Right lobe of liver (tissue), 6 donors: ENCODE measurements at regions not wholly inside any gene's neighbourhood (a gene's known extent, or its start where the extent isn't known, plus 50 kb on each side); places are given as distances from the start of the nearest gene placed in this dataset.

ENCODE experiments used
- ATAC-seq, 4 donors: fragments of 200-7000 bp; cut with Tn5 transposase; one replicate each; pipeline ENCODE4 v1.9.1; 2020; ENCODE audit warnings: mild to moderate bottlenecking in 4 of 4, moderate library complexity in 4 of 4
- DNase-seq, 3 donors: peaks; one replicate each; pipeline ENCODE4 v3.0.0-alpha.2; 2020
- H3K27ac ChIP-seq, 3 donors: fragments of 200-600 bp; one replicate each; pipeline ENCODE4 v1.8.0; 2022
- H3K27me3 ChIP-seq, 2 donors: fragments of 200-600 bp; one replicate each; pipeline ENCODE4 v1.8.0; 2022
- H3K36me3 ChIP-seq, 4 donors: fragments of 200-600 bp; sonication (generic) in 1 of 4; one replicate each; pipeline versions ENCODE4 v1.5.1 to v1.8.0; 2017 to 2022; ENCODE audit warnings: control low read depth in 1 of 4
- H3K4me1 ChIP-seq, 4 donors: fragments of 200-600 bp; sonication (generic) in 1 of 4; one replicate each; pipeline versions ENCODE4 v1.5.1 to v1.8.0; 2017 to 2022; ENCODE audit warnings: control low read depth in 1 of 4
- H3K4me3 ChIP-seq, 3 donors: fragments of 200-600 bp; one replicate each; pipeline ENCODE4 v1.8.0; 2022
- H3K9me3 ChIP-seq, 4 donors: fragments of 200-600 bp; sonication (generic) in 1 of 4; one replicate each; pipeline versions ENCODE4 v1.5.1 to v1.8.0; 2017 to 2022; ENCODE audit warnings: control low read depth in 1 of 4
- POLR2A ChIP-seq: fragments of 450-650 bp; IDR thresholded peaks from one replicate; pipeline ENCODE4 v1.6.1; 2017; ENCODE audit warnings: antibody characterized with exemption, mild to moderate bottlenecking
- WGBS: methylation state at CpG from one replicate; pipeline ENCODE4 v1.1.6; 2018; ENCODE audit warnings: low coverage, low lambda C conversion rate; ENCODE audit not compliant: insufficient coverage; ENCODE audit errors: missing lambda C conversion rate; 5-methylcytosine and 5-hydroxymethylcytosine counted together
- intact Hi-C, 2 donors: fragments of 100-400 bp; cut with DNase I; formaldehyde crosslinking; loops; one replicate each; pipeline versions ENCODE4 v1.11.2 to v1.14.1; 2022
- TF ChIP-seq, protein P1 (sequence below), 4 donors: fragments of 200-600 bp in 3 of 4; fragments of 450-650 bp in 1 of 4; IDR thresholded peaks; one replicate each; pipeline versions ENCODE4 v1.5.1 to v1.8.0; 2016 to 2022; ENCODE audit warnings: antibody characterized with exemption in 4 of 4, mild to moderate bottlenecking in 2 of 4
- donor health status: DM: no; HTN: yes; CAD: no.
- donor health status: DM: no; HTN: no; CAD: no.
- donor health status: DM: no; HTN: no; CAD: no.
- donor health status: DM: no; HTN: yes; CAD: no.
- donor health status: DM: no; HTN: yes; CAD: no.

DNA sequence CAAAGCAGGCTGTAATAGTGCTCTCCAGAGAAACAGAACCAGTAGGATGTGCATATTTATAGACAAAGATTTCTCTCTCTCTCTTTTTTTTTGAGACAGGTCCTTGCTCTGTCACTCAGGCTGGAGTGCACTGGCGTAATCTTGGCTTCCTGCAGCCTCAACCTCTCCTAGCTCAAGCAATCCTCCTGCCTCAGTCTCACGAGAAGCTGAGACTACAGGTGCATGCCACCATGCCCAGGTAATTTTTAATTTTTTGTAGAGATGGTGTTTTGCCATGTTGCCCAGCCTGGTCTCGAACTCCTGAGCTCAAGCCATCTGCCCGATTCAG lies 67.1 kb upstream of the CHD2 start:
- Histone ChIP-seq H3K4me3 (no peak overlapping the region), H3K27me3 (no peaks in the 10 kb centered on the region), H3K4me1 (peaks cover 2 to 21% (median 11%) of the 10 kb centered on the region in 4 donors), H3K36me3 (no peaks in the 10 kb centered on the region), H3K9me3 (no peaks in the 10 kb centered on the region), H3K27ac (peak overlapping the region; percentile 86 to 98 (median 95))
- WGBS = 86% methylated on average over 2 of the region's 4 CpGs
- ATAC-seq = no peak
- intact Hi-C loops = no loop called here
- TF ChIP-seq, protein P1, sequence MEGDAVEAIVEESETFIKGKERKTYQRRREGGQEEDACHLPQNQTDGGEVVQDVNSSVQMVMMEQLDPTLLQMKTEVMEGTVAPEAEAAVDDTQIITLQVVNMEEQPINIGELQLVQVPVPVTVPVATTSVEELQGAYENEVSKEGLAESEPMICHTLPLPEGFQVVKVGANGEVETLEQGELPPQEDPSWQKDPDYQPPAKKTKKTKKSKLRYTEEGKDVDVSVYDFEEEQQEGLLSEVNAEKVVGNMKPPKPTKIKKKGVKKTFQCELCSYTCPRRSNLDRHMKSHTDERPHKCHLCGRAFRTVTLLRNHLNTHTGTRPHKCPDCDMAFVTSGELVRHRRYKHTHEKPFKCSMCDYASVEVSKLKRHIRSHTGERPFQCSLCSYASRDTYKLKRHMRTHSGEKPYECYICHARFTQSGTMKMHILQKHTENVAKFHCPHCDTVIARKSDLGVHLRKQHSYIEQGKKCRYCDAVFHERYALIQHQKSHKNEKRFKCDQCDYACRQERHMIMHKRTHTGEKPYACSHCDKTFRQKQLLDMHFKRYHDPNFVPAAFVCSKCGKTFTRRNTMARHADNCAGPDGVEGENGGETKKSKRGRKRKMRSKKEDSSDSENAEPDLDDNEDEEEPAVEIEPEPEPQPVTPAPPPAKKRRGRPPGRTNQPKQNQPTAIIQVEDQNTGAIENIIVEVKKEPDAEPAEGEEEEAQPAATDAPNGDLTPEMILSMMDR (IDR thresholded peaks at IDR 0.05) = no peak
- no peak for TF ChIP-seq POLR2A
- DNase-seq = no peak

GRCh38 chr15:92833493-92834271 lies 66.4 kb upstream of the CHD2 start:
- no peaks in the 10 kb centered on the region for H3K27me3 ChIP-seq
- DNase-seq = no peak
- H3K4me1 ChIP-seq = peaks cover 2 to 21% (median 11%) of the 10 kb centered on the region in 4 donors
- H3K9me3 ChIP-seq = no peaks in the 10 kb centered on the region
- intact Hi-C loops = no loop called here
- H3K27ac ChIP-seq = peak overlapping the region in 2 of 3 donors; percentile 13 to 95
- no peak overlapping the region for H3K4me3 ChIP-seq
- ATAC-seq = no peak
- no peaks in the 10 kb centered on the region for H3K36me3 ChIP-seq
- 84% methylated on average over 3 of the region's 5 CpGs for WGBS
- TF ChIP-seq, protein P1 (IDR thresholded peaks at IDR 0.05) = no peak
- no peak for TF ChIP-seq POLR2A

- peak in 1 of 4 donors; percentile 19 for ATAC-seq
- Histone ChIP-seq H3K27me3 (no peaks in the 10 kb centered on the region), H3K4me1 (peaks cover 0 to 2% (median 0%) of the 10 kb centered on the region in 4 donors), H3K9me3 (no peaks in the 10 kb centered on the region), H3K4me3 (no peak overlapping the region), H3K27ac (no peak overlapping the region), H3K36me3 (no peaks in the 10 kb centered on the region)
- no peak for TF ChIP-seq POLR2A
- TF ChIP-seq, protein P1 (IDR thresholded peaks at IDR 0.05) = no peak
- WGBS = 51% methylated on average over 4 of the region's 5 CpGs
- intact Hi-C loops = no loop called here
- DNase-seq = no peak
Measured at GRCh38 chr15:92839696-92840095, 60.4 kb upstream of the CHD2 start.

GRCh38 chr15:92840149-92840548 lies 60.0 kb upstream of the CHD2 start:
- no peaks in the 10 kb centered on the region for H3K9me3 ChIP-seq
- 75% methylated on average over 2 of the region's 3 CpGs for WGBS
- no peak for DNase-seq
- H3K4me1 ChIP-seq = peaks cover 0 to 7% (median 0%) of the 10 kb centered on the region in 4 donors
- no peak for TF ChIP-seq POLR2A
- TF ChIP-seq, protein P1 (IDR thresholded peaks at IDR 0.05) = no peak
- intact Hi-C loops = no loop called here
- no peak for ATAC-seq
- H3K27me3 ChIP-seq = no peaks in the 10 kb centered on the region
- H3K27ac ChIP-seq = no peak overlapping the region
- no peaks in the 10 kb centered on the region for H3K36me3 ChIP-seq
- no peak overlapping the region for H3K4me3 ChIP-seq
